Activated naive CD8-positive, alpha-beta T cell treated with anti-CD3 and anti-CD28 coated beads for 36 hours (primary cell): ENCODE measurements at regions not wholly inside any gene's neighbourhood (a gene's known extent, or its start where the extent isn't known, plus 50 kb on each side); places are given as distances from the start of the nearest gene placed in this dataset.
A peak's percentile ranks its signal among the peaks of the same experiment; 100 is the strongest.

Source experiments
- DNase-seq: peaks from one replicate; pipeline ENCODE4 v3.0.0; 2021
- H3K27ac Mint-ChIP-seq: one replicate; pipeline ENCODE4 v1.8.0; 2022; ENCODE audit warnings: mild to moderate bottlenecking, moderate library complexity, mixed read lengths
- H3K27me3 Mint-ChIP-seq: one replicate; pipeline ENCODE4 v1.8.0; 2022; ENCODE audit warnings: mild to moderate bottlenecking, mixed read lengths
- H3K36me3 Mint-ChIP-seq: one replicate; pipeline ENCODE4 v1.8.0; 2021; ENCODE audit warnings: mild to moderate bottlenecking, mixed read lengths
- H3K4me1 Mint-ChIP-seq: one replicate; pipeline ENCODE4 v1.8.0; 2021; ENCODE audit warnings: mixed read lengths
- H3K4me3 Mint-ChIP-seq: one replicate; pipeline ENCODE4 v1.8.0; 2022; ENCODE audit warnings: mild to moderate bottlenecking, moderate library complexity, mixed read lengths
- H3K9me3 Mint-ChIP-seq: one replicate; pipeline ENCODE4 v1.8.0; 2022; ENCODE audit warnings: mixed read lengths

- peaks cover 36% of the 10 kb centered on the region for H3K27me3 Mint-ChIP-seq
- H3K36me3 Mint-ChIP-seq = no peaks in the 10 kb centered on the region
Measured at GRCh38 chr12:75894965-75895754, 136.4 kb downstream of the PHLDA1 start.

GRCh38 chr12:75893765-75894164, 137.8 kb downstream of the PHLDA1 start:
- no peak overlapping the region for H3K4me3 Mint-ChIP-seq
- H3K9me3 Mint-ChIP-seq = no peaks in the 10 kb centered on the region

More at GRCh38 chr12:75894965-75895754, 136.4 kb downstream of the PHLDA1 start:
- peaks cover 6% of the 10 kb centered on the region for H3K4me1 Mint-ChIP-seq
- no peaks in the 10 kb centered on the region for H3K9me3 Mint-ChIP-seq
- no peak overlapping the region for H3K27ac Mint-ChIP-seq
- no peak overlapping the region for H3K4me3 Mint-ChIP-seq
- no peak for DNase-seq

GRCh38 chr12:75892731-75893408, 138.7 kb downstream of the PHLDA1 start:
- H3K27me3 Mint-ChIP-seq = peaks cover 40% of the 10 kb centered on the region
- H3K4me1 Mint-ChIP-seq = peaks cover 10% of the 10 kb centered on the region
- no peak overlapping the region for H3K27ac Mint-ChIP-seq
- H3K9me3 Mint-ChIP-seq = no peaks in the 10 kb centered on the region
- no peaks in the 10 kb centered on the region for H3K36me3 Mint-ChIP-seq
- DNase-seq = no peak
- no peak overlapping the region for H3K4me3 Mint-ChIP-seq

More at GRCh38 chr12:75893765-75894164, 137.8 kb downstream of the PHLDA1 start:
- H3K36me3 Mint-ChIP-seq = no peaks in the 10 kb centered on the region
- no peak overlapping the region for H3K27ac Mint-ChIP-seq
- H3K4me1 Mint-ChIP-seq = peaks cover 6% of the 10 kb centered on the region
- no peak for DNase-seq
- peaks cover 42% of the 10 kb centered on the region for H3K27me3 Mint-ChIP-seq

- Mint-ChIP-seq H3K4me1 (peaks cover 13% of the 10 kb centered on the region), H3K9me3 (no peaks in the 10 kb centered on the region), H3K27ac (no peak overlapping the region), H3K36me3 (no peaks in the 10 kb centered on the region), H3K27me3 (peaks cover 39% of the 10 kb centered on the region), H3K4me3 (no peak overlapping the region)
- no peak for DNase-seq
Measured at GRCh38 chr12:75891072-75891471, 140.5 kb downstream of the PHLDA1 start.

GRCh38 chr12:75890660-75891059, 140.9 kb downstream of the PHLDA1 start:
- DNase-seq = no peak
- Mint-ChIP-seq H3K27ac (no peak overlapping the region), H3K36me3 (no peaks in the 10 kb centered on the region), H3K9me3 (no peaks in the 10 kb centered on the region), H3K4me1 (peaks cover 13% of the 10 kb centered on the region), H3K27me3 (peaks cover 37% of the 10 kb centered on the region), H3K4me3 (no peak overlapping the region)

- H3K4me3 Mint-ChIP-seq = no peak overlapping the region
Measured at GRCh38 chr12:75890141-75890540, 141.4 kb downstream of the PHLDA1 start.

GRCh38 chr12:75888874-75889613, 142.5 kb downstream of the PHLDA1 start:
- H3K9me3 Mint-ChIP-seq = no peaks in the 10 kb centered on the region
- H3K4me1 Mint-ChIP-seq = peaks cover 9% of the 10 kb centered on the region
- H3K27ac Mint-ChIP-seq = no peak overlapping the region
- no peaks in the 10 kb centered on the region for H3K36me3 Mint-ChIP-seq
- DNase-seq = no peak
- H3K4me3 Mint-ChIP-seq = no peak overlapping the region
- peaks cover 43% of the 10 kb centered on the region for H3K27me3 Mint-ChIP-seq

More at GRCh38 chr12:75890141-75890540, 141.4 kb downstream of the PHLDA1 start:
- Mint-ChIP-seq H3K4me1 (peaks cover 12% of the 10 kb centered on the region), H3K27ac (no peak overlapping the region), H3K36me3 (no peaks in the 10 kb centered on the region), H3K27me3 (peaks cover 34% of the 10 kb centered on the region), H3K9me3 (no peaks in the 10 kb centered on the region)
- DNase-seq = no peak

GRCh38 chr12:75888399-75888798, 143.2 kb downstream of the PHLDA1 start:
- H3K4me3 Mint-ChIP-seq = no peak overlapping the region
- H3K36me3 Mint-ChIP-seq = no peaks in the 10 kb centered on the region
- no peak overlapping the region for H3K27ac Mint-ChIP-seq
- H3K27me3 Mint-ChIP-seq = peaks cover 49% of the 10 kb centered on the region
- H3K9me3 Mint-ChIP-seq = no peaks in the 10 kb centered on the region
- H3K4me1 Mint-ChIP-seq = peaks cover 9% of the 10 kb centered on the region
- no peak for DNase-seq

- no peak overlapping the region for H3K27ac Mint-ChIP-seq
- H3K4me1 Mint-ChIP-seq = peaks cover 8% of the 10 kb centered on the region
- H3K27me3 Mint-ChIP-seq = peaks cover 52% of the 10 kb centered on the region
- DNase-seq = no peak
- H3K9me3 Mint-ChIP-seq = no peaks in the 10 kb centered on the region
- H3K36me3 Mint-ChIP-seq = no peaks in the 10 kb centered on the region
- no peak overlapping the region for H3K4me3 Mint-ChIP-seq
Measured at GRCh38 chr12:75887979-75888378, 143.6 kb downstream of the PHLDA1 start.

GRCh38 chr12:75884465-75884985, 147.1 kb downstream of the PHLDA1 start:
- DNase-seq = no peak
- H3K4me3 Mint-ChIP-seq = no peak overlapping the region
- no peaks in the 10 kb centered on the region for H3K36me3 Mint-ChIP-seq
- no peak overlapping the region for H3K27ac Mint-ChIP-seq
- peaks cover 6% of the 10 kb centered on the region for H3K4me1 Mint-ChIP-seq
- peaks cover 54% of the 10 kb centered on the region for H3K27me3 Mint-ChIP-seq
- H3K9me3 Mint-ChIP-seq = no peaks in the 10 kb centered on the region

- DNase-seq = no peak
- Mint-ChIP-seq H3K4me1 (peaks cover 7% of the 10 kb centered on the region), H3K27ac (no peak overlapping the region), H3K27me3 (peaks cover 46% of the 10 kb centered on the region), H3K9me3 (no peaks in the 10 kb centered on the region), H3K36me3 (no peaks in the 10 kb centered on the region), H3K4me3 (no peak overlapping the region)
Measured at GRCh38 chr12:75883241-75883640, 148.3 kb downstream of the PHLDA1 start.

GRCh38 chr12:75882421-75882820, 149.2 kb downstream of the PHLDA1 start:
- DNase-seq = no peak
- H3K27me3 Mint-ChIP-seq = peaks cover 45% of the 10 kb centered on the region
- H3K27ac Mint-ChIP-seq = no peak overlapping the region
- peaks cover 10% of the 10 kb centered on the region for H3K4me1 Mint-ChIP-seq
- no peaks in the 10 kb centered on the region for H3K36me3 Mint-ChIP-seq
- H3K4me3 Mint-ChIP-seq = no peak overlapping the region
- no peaks in the 10 kb centered on the region for H3K9me3 Mint-ChIP-seq

GRCh38 chr12:75881920-75882319, 149.7 kb downstream of the PHLDA1 start:
- no peak for DNase-seq
- no peaks in the 10 kb centered on the region for H3K36me3 Mint-ChIP-seq
- H3K27me3 Mint-ChIP-seq = peaks cover 44% of the 10 kb centered on the region
- no peak overlapping the region for H3K27ac Mint-ChIP-seq
- peaks cover 15% of the 10 kb centered on the region for H3K4me1 Mint-ChIP-seq
- no peaks in the 10 kb centered on the region for H3K9me3 Mint-ChIP-seq
- H3K4me3 Mint-ChIP-seq = no peak overlapping the region

- Mint-ChIP-seq H3K4me3 (no peak overlapping the region), H3K27ac (peak overlapping the region; percentile 53), H3K9me3 (no peaks in the 10 kb centered on the region), H3K27me3 (peaks cover 41% of the 10 kb centered on the region), H3K4me1 (peaks cover 26% of the 10 kb centered on the region), H3K36me3 (no peaks in the 10 kb centered on the region)
- no peak for DNase-seq
Measured at GRCh38 chr12:75877763-75878621, 153.6 kb downstream of the PHLDA1 start.
